GM23338 (cell line): ENCODE measurements at regions not wholly inside any gene's neighbourhood (a gene's known extent, or its start where the extent isn't known, plus 50 kb on each side); places are given as distances from the start of the nearest gene placed in this dataset.

Source experiments
- ATAC-seq: fragments of 200-7000 bp; cut with Tn5 transposase; 3 replicates; pipeline ENCODE4 v1.9.1; 2020
- DNase-seq: peaks from one replicate; pipeline ENCODE4 v3.0.0-alpha.2; 2015; ENCODE audit warnings: low spot score
- H2AFZ ChIP-seq: fragments of 200-600 bp; sonication (generic); 2 replicates; pipeline ENCODE4 v1.8.0; 2016; ENCODE audit warnings: antibody characterized with exemption, mild to moderate bottlenecking, moderate library complexity
- H3F3A ChIP-seq: fragments of 200-600 bp; sonication (generic); replicated peaks from 2 replicates; pipeline ENCODE4 v1.8.0; 2017; ENCODE audit warnings: antibody characterized with exemption, mixed run types, low read depth
- H3K27ac ChIP-seq: fragments of 200-600 bp; sonication (generic); 2 replicates; pipeline ENCODE4 v1.6.1; 2016; ENCODE audit warnings: low read depth
- H3K27me3 ChIP-seq: fragments of 200-600 bp; sonication (generic); 2 replicates; pipeline ENCODE4 v1.8.0; 2016; ENCODE audit warnings: mild to moderate bottlenecking, mixed run types, moderate library complexity; ENCODE audit not compliant: insufficient read depth
- H3K36me3 ChIP-seq: fragments of 200-600 bp; sonication (generic); 2 replicates; pipeline ENCODE4 v1.8.0; 2016; ENCODE audit warnings: mild to moderate bottlenecking; ENCODE audit not compliant: insufficient read depth
- H3K4me1 ChIP-seq: fragments of 200-600 bp; sonication (generic); 2 replicates; pipeline ENCODE4 v1.8.0; 2016; ENCODE audit warnings: mild to moderate bottlenecking, moderate library complexity; ENCODE audit not compliant: insufficient read depth
- H3K4me2 ChIP-seq: fragments of 200-600 bp; sonication (generic); 2 replicates; pipeline ENCODE4 v1.7.1; 2017; ENCODE audit warnings: mixed run types
- H3K4me3 ChIP-seq: fragments of 200-600 bp; sonication (generic); 2 replicates; pipeline ENCODE4 v1.6.1; 2016; ENCODE audit warnings: mixed run types
- H3K79me2 ChIP-seq: fragments of 200-600 bp; sonication (generic); replicated peaks from 2 replicates; pipeline ENCODE4 v1.8.0; 2017; ENCODE audit warnings: mild to moderate bottlenecking; ENCODE audit not compliant: insufficient read depth
- H3K9me2 ChIP-seq: fragments of 200-600 bp; sonication (generic); 2 replicates; pipeline ENCODE4 v1.8.0; 2017; ENCODE audit not compliant: insufficient read depth
- H4K20me1 ChIP-seq: fragments of 200-600 bp; sonication (generic); replicated peaks from 2 replicates; pipeline ENCODE4 v1.8.0; 2017; ENCODE audit warnings: mild to moderate bottlenecking; ENCODE audit not compliant: insufficient read depth
- H3K27ac Mint-ChIP-seq: 2 replicates; pipeline ENCODE4 v1.8.0; 2020; ENCODE audit warnings: inconsistent platforms, mild to moderate bottlenecking, moderate library complexity, mixed read lengths
- H3K27me3 Mint-ChIP-seq: 3 replicates; pipeline ENCODE4 v1.8.0; 2022; ENCODE audit warnings: low read depth, mild to moderate bottlenecking, moderate library complexity, mixed read lengths, inconsistent platforms; ENCODE audit not compliant: insufficient read depth, poor library complexity
- H3K36me3 Mint-ChIP-seq: 3 replicates; pipeline ENCODE4 v1.8.0; 2021; ENCODE audit warnings: low read depth, mild to moderate bottlenecking, inconsistent platforms, moderate library complexity, mixed read lengths
- H3K4me1 Mint-ChIP-seq: 3 replicates; pipeline ENCODE4 v1.8.0; 2020; ENCODE audit warnings: mild to moderate bottlenecking, inconsistent platforms, mixed read lengths
- H3K4me3 Mint-ChIP-seq: 3 replicates; pipeline ENCODE4 v1.8.0; 2021; ENCODE audit warnings: moderate library complexity, mild to moderate bottlenecking, inconsistent platforms, mixed read lengths
- H3K9me3 Mint-ChIP-seq: 3 replicates; pipeline ENCODE4 v1.8.0; 2020; ENCODE audit warnings: moderate library complexity, mild to moderate bottlenecking, inconsistent platforms, mixed read lengths
- CREB1 ChIP-seq: fragments of 250-450 bp; sonication (Bioruptor Pico); IDR thresholded peaks from 2 replicates; pipeline ENCODE4 v1.5.0; 2020; ENCODE audit warnings: low read depth, mild to moderate bottlenecking, moderate library complexity
- EZH2 ChIP-seq: fragments of 200-600 bp; sonication (generic); IDR thresholded peaks from one replicate; pipeline ENCODE4 v1.8.0; 2017; ENCODE audit warnings: antibody characterized with exemption, mild to moderate bottlenecking, low read depth; ENCODE audit not compliant: unreplicated experiment
- EZH2phosphoT487 ChIP-seq: fragments of 200-600 bp; sonication (generic); IDR thresholded peaks from one replicate; pipeline ENCODE4 v1.8.1; 2018; ENCODE audit warnings: antibody characterized with exemption; ENCODE audit not compliant: unreplicated experiment
- JUNB ChIP-seq: IDR thresholded peaks from one replicate; pipeline ENCODE4 v1.6.1; 2016; ENCODE audit warnings: antibody characterized with exemption; ENCODE audit not compliant: unreplicated experiment
- NANOG ChIP-seq: IDR thresholded peaks from 2 replicates; pipeline ENCODE4 v1.6.1; 2016; ENCODE audit warnings: antibody characterized with exemption, borderline replicate concordance
- POLR2AphosphoS5 ChIP-seq: IDR thresholded peaks from 2 replicates; pipeline ENCODE4 v1.6.1; 2016; ENCODE audit warnings: antibody characterized with exemption, low read depth
- STAT1 ChIP-seq: IDR thresholded peaks from one replicate; pipeline ENCODE4 v1.6.1; 2016; ENCODE audit warnings: antibody characterized with exemption; ENCODE audit not compliant: unreplicated experiment
- ZNF114 ChIP-seq: fragments of 250-450 bp; sonication (Bioruptor Pico); IDR thresholded peaks from 2 replicates; pipeline ENCODE4 v1.5.0; 2020; ENCODE audit warnings: mild to moderate bottlenecking, moderate library complexity
- ZNF331 ChIP-seq: fragments of 250-450 bp; sonication (Bioruptor Pico); IDR thresholded peaks from 2 replicates; pipeline ENCODE4 v1.5.0; 2020; ENCODE audit warnings: low read depth, mild to moderate bottlenecking, moderate library complexity
- TF ChIP-seq, protein P1 (sequence below): fragments of 250-450 bp; sonication (Bioruptor Pico); IDR thresholded peaks from 2 replicates; pipeline ENCODE4 v1.5.0; 2020; ENCODE audit warnings: mild to moderate bottlenecking, moderate library complexity
- TF ChIP-seq, protein P2 (sequence below): IDR thresholded peaks from one replicate; pipeline ENCODE4 v1.6.1; 2018; ENCODE audit warnings: antibody characterized with exemption; ENCODE audit not compliant: unreplicated experiment
- TF ChIP-seq, protein P3 (sequence below): IDR thresholded peaks from 2 replicates; pipeline ENCODE4 v1.6.1; 2016; ENCODE audit warnings: antibody characterized with exemption

DNA sequence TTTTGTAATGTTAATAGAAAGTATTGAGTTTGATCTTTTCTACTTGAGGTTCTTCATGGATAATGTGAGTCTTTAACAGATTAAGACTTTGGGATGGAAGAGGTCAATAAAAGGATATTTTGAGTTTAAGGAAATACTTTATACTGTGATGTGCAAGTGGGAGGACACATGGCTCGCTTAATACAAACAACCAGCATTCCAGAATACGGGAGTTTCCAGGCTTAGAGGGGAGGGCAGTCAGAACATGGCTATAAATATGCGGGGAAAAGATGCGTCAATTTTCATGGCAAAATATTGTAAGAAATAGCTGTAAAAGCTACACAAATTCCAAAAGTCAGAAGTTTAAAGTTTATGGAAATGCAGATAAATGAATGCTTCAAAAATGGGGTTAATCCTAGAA is 192.3 kb downstream of the AASDH start (continued):
- TF ChIP-seq, protein P1, sequence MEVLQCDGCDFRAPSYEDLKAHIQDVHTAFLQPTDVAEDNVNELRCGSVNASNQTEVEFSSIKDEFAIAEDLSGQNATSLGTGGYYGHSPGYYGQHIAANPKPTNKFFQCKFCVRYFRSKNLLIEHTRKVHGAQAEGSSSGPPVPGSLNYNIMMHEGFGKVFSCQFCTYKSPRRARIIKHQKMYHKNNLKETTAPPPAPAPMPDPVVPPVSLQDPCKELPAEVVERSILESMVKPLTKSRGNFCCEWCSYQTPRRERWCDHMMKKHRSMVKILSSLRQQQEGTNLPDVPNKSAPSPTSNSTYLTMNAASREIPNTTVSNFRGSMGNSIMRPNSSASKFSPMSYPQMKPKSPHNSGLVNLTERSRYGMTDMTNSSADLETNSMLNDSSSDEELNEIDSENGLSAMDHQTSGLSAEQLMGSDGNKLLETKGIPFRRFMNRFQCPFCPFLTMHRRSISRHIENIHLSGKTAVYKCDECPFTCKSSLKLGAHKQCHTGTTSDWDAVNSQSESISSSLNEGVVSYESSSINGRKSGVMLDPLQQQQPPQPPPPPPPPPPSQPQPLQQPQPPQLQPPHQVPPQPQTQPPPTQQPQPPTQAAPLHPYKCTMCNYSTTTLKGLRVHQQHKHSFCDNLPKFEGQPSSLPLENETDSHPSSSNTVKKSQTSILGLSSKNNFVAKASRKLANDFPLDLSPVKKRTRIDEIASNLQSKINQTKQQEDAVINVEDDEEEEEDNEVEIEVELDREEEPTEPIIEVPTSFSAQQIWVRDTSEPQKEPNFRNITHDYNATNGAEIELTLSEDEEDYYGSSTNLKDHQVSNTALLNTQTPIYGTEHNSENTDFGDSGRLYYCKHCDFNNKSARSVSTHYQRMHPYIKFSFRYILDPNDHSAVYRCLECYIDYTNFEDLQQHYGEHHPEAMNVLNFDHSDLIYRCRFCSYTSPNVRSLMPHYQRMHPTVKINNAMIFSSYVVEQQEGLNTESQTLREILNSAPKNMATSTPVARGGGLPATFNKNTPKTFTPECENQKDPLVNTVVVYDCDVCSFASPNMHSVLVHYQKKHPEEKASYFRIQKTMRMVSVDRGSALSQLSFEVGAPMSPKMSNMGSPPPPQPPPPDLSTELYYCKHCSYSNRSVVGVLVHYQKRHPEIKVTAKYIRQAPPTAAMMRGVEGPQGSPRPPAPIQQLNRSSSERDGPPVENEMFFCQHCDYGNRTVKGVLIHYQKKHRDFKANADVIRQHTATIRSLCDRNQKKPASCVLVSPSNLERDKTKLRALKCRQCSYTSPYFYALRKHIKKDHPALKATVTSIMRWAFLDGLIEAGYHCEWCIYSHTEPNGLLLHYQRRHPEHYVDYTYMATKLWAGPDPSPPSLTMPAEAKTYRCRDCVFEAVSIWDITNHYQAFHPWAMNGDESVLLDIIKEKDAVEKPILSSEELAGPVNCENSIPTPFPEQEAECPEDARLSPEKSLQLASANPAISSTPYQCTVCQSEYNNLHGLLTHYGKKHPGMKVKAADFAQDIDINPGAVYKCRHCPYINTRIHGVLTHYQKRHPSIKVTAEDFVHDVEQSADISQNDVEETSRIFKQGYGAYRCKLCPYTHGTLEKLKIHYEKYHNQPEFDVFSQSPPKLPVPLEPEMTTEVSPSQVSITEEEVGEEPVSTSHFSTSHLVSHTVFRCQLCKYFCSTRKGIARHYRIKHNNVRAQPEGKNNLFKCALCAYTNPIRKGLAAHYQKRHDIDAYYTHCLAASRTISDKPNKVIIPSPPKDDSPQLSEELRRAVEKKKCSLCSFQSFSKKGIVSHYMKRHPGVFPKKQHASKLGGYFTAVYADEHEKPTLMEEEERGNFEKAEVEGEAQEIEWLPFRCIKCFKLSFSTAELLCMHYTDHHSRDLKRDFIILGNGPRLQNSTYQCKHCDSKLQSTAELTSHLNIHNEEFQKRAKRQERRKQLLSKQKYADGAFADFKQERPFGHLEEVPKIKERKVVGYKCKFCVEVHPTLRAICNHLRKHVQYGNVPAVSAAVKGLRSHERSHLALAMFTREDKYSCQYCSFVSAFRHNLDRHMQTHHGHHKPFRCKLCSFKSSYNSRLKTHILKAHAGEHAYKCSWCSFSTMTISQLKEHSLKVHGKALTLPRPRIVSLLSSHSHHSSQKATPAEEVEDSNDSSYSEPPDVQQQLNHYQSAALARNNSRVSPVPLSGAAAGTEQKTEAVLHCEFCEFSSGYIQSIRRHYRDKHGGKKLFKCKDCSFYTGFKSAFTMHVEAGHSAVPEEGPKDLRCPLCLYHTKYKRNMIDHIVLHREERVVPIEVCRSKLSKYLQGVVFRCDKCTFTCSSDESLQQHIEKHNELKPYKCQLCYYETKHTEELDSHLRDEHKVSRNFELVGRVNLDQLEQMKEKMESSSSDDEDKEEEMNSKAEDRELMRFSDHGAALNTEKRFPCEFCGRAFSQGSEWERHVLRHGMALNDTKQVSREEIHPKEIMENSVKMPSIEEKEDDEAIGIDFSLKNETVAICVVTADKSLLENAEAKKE (CRISPR knock-in tag) = no peak

DNA sequence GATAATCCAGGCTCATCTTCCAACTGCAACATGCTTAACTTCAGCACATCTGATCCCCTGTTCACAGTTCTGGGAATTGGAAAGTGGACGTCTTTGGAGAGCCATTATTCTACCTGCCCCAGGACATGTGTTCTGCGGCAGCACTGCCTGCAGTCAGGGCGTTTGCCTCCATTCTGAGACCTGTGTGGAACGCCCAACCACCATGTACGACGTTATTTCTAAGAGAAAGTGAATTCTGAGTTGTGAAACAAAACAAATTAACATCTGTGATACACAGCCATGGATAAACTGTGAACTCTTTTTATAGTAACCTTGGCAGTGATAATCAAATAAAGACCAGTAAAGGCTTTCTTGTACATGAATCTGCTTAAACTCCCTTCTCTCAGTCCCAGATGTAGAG is 195.8 kb downstream of the AASDH start:
- Histone ChIP-seq H3F3A (no peaks in the 10 kb centered on the region), H3K27ac (no peak overlapping the region), H2AFZ (no peak overlapping the region), H4K20me1 (no peaks in the 10 kb centered on the region), H3K79me2 (no peaks in the 10 kb centered on the region), H3K27me3 (no peaks in the 10 kb centered on the region), H3K36me3 (no peaks in the 10 kb centered on the region), H3K9me2 (no peaks in the 10 kb centered on the region), H3K4me2 (no peak overlapping the region), H3K4me3 (no peak overlapping the region), H3K4me1 (no peaks in the 10 kb centered on the region)
- no peak for ATAC-seq
- Mint-ChIP-seq H3K27me3 (no peaks in the 10 kb centered on the region), H3K4me1 (peaks cover 14% of the 10 kb centered on the region), H3K9me3 (peaks cover 11% of the 10 kb centered on the region), H3K27ac (no peak overlapping the region), H3K4me3 (no peak overlapping the region), H3K36me3 (peaks cover 24% of the 10 kb centered on the region; the same call in 2 of the 3 replicates)
- DNase-seq = no peak
- TF ChIP-seq ZNF114 (CRISPR knock-in tag) (no peak), STAT1 (no peak), POLR2AphosphoS5 (no peak), EZH2phosphoT487 (no peak), ZNF331 (CRISPR knock-in tag) (no peak), EZH2 (no peak), NANOG (no peak), CREB1 (no peak), JUNB (no peak)
- TF ChIP-seq, protein P2, sequence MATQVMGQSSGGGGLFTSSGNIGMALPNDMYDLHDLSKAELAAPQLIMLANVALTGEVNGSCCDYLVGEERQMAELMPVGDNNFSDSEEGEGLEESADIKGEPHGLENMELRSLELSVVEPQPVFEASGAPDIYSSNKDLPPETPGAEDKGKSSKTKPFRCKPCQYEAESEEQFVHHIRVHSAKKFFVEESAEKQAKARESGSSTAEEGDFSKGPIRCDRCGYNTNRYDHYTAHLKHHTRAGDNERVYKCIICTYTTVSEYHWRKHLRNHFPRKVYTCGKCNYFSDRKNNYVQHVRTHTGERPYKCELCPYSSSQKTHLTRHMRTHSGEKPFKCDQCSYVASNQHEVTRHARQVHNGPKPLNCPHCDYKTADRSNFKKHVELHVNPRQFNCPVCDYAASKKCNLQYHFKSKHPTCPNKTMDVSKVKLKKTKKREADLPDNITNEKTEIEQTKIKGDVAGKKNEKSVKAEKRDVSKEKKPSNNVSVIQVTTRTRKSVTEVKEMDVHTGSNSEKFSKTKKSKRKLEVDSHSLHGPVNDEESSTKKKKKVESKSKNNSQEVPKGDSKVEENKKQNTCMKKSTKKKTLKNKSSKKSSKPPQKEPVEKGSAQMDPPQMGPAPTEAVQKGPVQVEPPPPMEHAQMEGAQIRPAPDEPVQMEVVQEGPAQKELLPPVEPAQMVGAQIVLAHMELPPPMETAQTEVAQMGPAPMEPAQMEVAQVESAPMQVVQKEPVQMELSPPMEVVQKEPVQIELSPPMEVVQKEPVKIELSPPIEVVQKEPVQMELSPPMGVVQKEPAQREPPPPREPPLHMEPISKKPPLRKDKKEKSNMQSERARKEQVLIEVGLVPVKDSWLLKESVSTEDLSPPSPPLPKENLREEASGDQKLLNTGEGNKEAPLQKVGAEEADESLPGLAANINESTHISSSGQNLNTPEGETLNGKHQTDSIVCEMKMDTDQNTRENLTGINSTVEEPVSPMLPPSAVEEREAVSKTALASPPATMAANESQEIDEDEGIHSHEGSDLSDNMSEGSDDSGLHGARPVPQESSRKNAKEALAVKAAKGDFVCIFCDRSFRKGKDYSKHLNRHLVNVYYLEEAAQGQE = no peak
- TF ChIP-seq, protein P3, sequence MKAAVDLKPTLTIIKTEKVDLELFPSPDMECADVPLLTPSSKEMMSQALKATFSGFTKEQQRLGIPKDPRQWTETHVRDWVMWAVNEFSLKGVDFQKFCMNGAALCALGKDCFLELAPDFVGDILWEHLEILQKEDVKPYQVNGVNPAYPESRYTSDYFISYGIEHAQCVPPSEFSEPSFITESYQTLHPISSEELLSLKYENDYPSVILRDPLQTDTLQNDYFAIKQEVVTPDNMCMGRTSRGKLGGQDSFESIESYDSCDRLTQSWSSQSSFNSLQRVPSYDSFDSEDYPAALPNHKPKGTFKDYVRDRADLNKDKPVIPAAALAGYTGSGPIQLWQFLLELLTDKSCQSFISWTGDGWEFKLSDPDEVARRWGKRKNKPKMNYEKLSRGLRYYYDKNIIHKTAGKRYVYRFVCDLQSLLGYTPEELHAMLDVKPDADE = no peak
